ENCODE measurements at regions not wholly inside any gene's neighbourhood (a gene's known extent, or its start where the extent isn't known, plus 50 kb on each side); places are given as distances from the start of the nearest gene placed in this dataset.
"Not testable (repeated sequence)": the region's sequence is repeated elsewhere in the genome, so short reads cannot be mapped to it uniquely, and the experiment has no call there.

DNA sequence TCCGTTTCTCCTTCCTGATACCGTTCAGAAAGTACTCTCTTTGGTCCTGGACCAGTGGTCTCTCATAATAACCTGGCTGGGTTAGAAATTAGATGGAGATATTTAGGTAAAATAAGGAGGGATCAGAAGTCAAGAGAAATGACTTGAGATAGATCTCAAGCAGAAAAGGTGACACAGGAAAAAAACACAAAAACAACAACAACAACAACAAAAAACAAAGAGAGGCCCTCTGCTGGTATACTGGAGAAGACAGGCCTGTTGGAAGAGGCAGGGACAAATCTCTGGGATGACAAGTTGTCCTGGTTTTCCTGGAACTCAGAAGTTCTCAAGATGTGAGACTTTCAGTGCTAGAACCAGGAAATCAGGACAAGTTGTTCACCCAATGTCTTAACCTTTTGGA is 430.5 kb downstream of the SHISA9 start:
- no peak overlapping the region for H3K4me3 Mint-ChIP-seq
- no peaks in the 10 kb centered on the region for H3K36me3 Mint-ChIP-seq
- ATAC-seq (ENCODE audit: low read depth in 2 of 2) = no peak
- Histone ChIP-seq H3K9me3 (ENCODE audit: control insufficient read depth in 2 of 2, low read length in 2 of 2) (no peaks in the 10 kb centered on the region), H3K27ac (ENCODE audit: insufficient read depth, low read length, poor library complexity, severe bottlenecking) (no peak overlapping the region), H3K27me3 (ENCODE audit: control insufficient read depth, insufficient read depth, low read length) (no peaks in the 10 kb centered on the region), H3K4me3 (ENCODE audit: low read depth, low read length) (no peak overlapping the region), H3K36me3 (ENCODE audit: control insufficient read depth, insufficient read depth, low read length) (no peaks in the 10 kb centered on the region), H3K4me1 (ENCODE audit: control insufficient read depth, insufficient read depth, low read length, poor library complexity, severe bottlenecking) (no peaks in the 10 kb centered on the region)
- DNase-seq = no peak
- no peaks in the 10 kb centered on the region for H3K4me1 Mint-ChIP-seq
- no peak overlapping the region for H3K27ac Mint-ChIP-seq
- peaks cover 0 to 7% (median 0%) of the 10 kb centered on the region in 7 donors for H3K9me3 Mint-ChIP-seq
- H3K27me3 Mint-ChIP-seq = no peaks in the 10 kb centered on the region

DNA sequence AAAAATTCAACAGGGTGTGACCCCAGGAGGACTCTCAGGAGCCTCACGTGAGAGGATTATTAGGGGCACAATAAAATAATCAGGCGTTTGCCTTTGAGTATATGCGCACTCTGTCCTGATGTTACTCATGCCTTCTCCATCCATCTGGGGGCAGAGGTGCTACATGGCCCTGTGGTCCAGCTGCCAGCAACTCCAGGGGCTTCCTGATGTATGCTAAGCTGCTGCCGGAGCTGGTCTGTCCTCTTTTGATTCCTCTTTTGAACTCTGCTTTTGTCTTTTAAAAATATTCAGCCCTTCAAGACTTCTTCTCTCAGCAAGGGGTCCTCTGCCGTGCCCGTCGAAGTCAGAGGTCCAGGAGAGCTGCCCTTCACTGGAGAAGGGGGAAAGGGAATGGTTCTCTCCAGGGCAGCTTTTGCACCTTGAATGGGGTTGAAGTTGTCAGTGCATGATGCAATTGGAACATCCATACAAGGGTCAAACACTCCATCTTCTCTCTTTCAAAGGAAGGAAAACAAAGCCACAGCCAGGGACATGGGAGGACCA is 431.4 kb downstream of the SHISA9 start:
- no peaks in the 10 kb centered on the region for H3K4me1 ChIP-seq (ENCODE audit: control insufficient read depth, insufficient read depth, low read length, poor library complexity, severe bottlenecking)
- H3K9me3 ChIP-seq (ENCODE audit: control insufficient read depth in 2 of 2, low read length in 2 of 2) = no peaks in the 10 kb centered on the region
- no peaks in the 10 kb centered on the region for H3K27me3 ChIP-seq (ENCODE audit: control insufficient read depth, insufficient read depth, low read length)
- Mint-ChIP-seq H3K4me3 (no peak overlapping the region), H3K27me3 (no peaks in the 10 kb centered on the region), H3K27ac (no peak overlapping the region), H3K4me1 (no peaks in the 10 kb centered on the region), H3K9me3 (peaks cover 0 to 7% (median 0%) of the 10 kb centered on the region in 7 donors), H3K36me3 (no peaks in the 10 kb centered on the region)
- no peak for DNase-seq
- no peak for ATAC-seq (ENCODE audit: low read depth in 2 of 2)
- no peak overlapping the region for H3K4me3 ChIP-seq (ENCODE audit: low read depth, low read length)
- no peak overlapping the region for H3K27ac ChIP-seq (ENCODE audit: insufficient read depth, low read length, poor library complexity, severe bottlenecking)
- no peaks in the 10 kb centered on the region for H3K36me3 ChIP-seq (ENCODE audit: control insufficient read depth, insufficient read depth, low read length)

GRCh38 chr16:13333336-13333735 is 431.9 kb downstream of the SHISA9 start:
- H3K9me3 Mint-ChIP-seq = peaks cover 0 to 7% (median 0%) of the 10 kb centered on the region in 7 donors

DNA sequence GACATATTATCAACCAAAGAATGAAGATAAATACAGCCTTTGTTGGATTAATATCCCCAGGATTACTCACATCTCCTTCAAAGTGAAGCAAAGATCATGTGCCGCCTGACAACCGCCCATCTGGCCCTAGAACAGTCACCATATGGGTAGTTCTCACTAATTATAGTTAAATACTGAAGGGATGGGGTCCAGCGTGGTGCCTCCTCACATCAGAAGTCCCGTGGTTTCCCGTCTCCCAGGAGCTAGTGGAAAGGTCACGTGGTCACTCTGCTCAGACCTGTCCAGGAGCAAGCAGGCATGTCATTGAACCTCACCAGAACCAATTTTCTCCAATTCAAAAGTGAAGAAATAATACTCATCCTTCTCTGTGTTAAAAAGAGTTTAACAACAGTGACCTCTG is 434.5 kb downstream of the SHISA9 start:
- Mint-ChIP-seq H3K36me3 (no peaks in the 10 kb centered on the region), H3K27ac (no peak overlapping the region), H3K4me3 (no peak overlapping the region), H3K9me3 (peaks cover 0 to 6% (median 2%) of the 10 kb centered on the region in 7 donors), H3K27me3 (no peaks in the 10 kb centered on the region), H3K4me1 (no peaks in the 10 kb centered on the region)
- H3K4me3 ChIP-seq (ENCODE audit: low read depth, low read length) = no peak overlapping the region
- DNase-seq (no peak), ATAC-seq (ENCODE audit: low read depth in 2 of 2) (no peak)
- H3K27ac ChIP-seq (ENCODE audit: insufficient read depth, low read length, poor library complexity, severe bottlenecking) = no peak overlapping the region
- no peaks in the 10 kb centered on the region for H3K36me3 ChIP-seq (ENCODE audit: control insufficient read depth, insufficient read depth, low read length)
- H3K4me1 ChIP-seq (ENCODE audit: control insufficient read depth, insufficient read depth, low read length, poor library complexity, severe bottlenecking) = no peaks in the 10 kb centered on the region
- no peaks in the 10 kb centered on the region for H3K9me3 ChIP-seq (ENCODE audit: control insufficient read depth in 2 of 2, low read length in 2 of 2)
- H3K27me3 ChIP-seq (ENCODE audit: control insufficient read depth, insufficient read depth, low read length) = no peaks in the 10 kb centered on the region

More at GRCh38 chr16:13333336-13333735, 431.9 kb downstream of the SHISA9 start:
- DNase-seq (no peak), ATAC-seq (ENCODE audit: low read depth in 2 of 2) (no peak)
- Histone ChIP-seq H3K4me3 (ENCODE audit: low read depth, low read length) (no peak overlapping the region), H3K27me3 (ENCODE audit: control insufficient read depth, insufficient read depth, low read length) (no peaks in the 10 kb centered on the region), H3K36me3 (ENCODE audit: control insufficient read depth, insufficient read depth, low read length) (no peaks in the 10 kb centered on the region), H3K4me1 (ENCODE audit: control insufficient read depth, insufficient read depth, low read length, poor library complexity, severe bottlenecking) (no peaks in the 10 kb centered on the region), H3K27ac (ENCODE audit: insufficient read depth, low read length, poor library complexity, severe bottlenecking) (no peak overlapping the region), H3K9me3 (ENCODE audit: control insufficient read depth in 2 of 2, low read length in 2 of 2) (no peaks in the 10 kb centered on the region)
- H3K4me3 Mint-ChIP-seq = no peak overlapping the region
- no peaks in the 10 kb centered on the region for H3K36me3 Mint-ChIP-seq
- H3K27ac Mint-ChIP-seq = no peak overlapping the region
- no peaks in the 10 kb centered on the region for H3K27me3 Mint-ChIP-seq
- H3K4me1 Mint-ChIP-seq = no peaks in the 10 kb centered on the region

- Mint-ChIP-seq H3K27ac (no peak overlapping the region), H3K27me3 (no peaks in the 10 kb centered on the region), H3K9me3 (peaks cover 0 to 6% (median 2%) of the 10 kb centered on the region in 7 donors), H3K4me3 (no peak overlapping the region), H3K4me1 (no peaks in the 10 kb centered on the region), H3K36me3 (no peaks in the 10 kb centered on the region)
- ATAC-seq (ENCODE audit: low read depth in 2 of 2) (no peak), DNase-seq (no peak)
- Histone ChIP-seq H3K4me1 (ENCODE audit: control insufficient read depth, insufficient read depth, low read length, poor library complexity, severe bottlenecking) (no peaks in the 10 kb centered on the region), H3K27me3 (ENCODE audit: control insufficient read depth, insufficient read depth, low read length) (no peaks in the 10 kb centered on the region), H3K36me3 (ENCODE audit: control insufficient read depth, insufficient read depth, low read length) (no peaks in the 10 kb centered on the region), H3K9me3 (ENCODE audit: control insufficient read depth in 2 of 2, low read length in 2 of 2) (no peaks in the 10 kb centered on the region), H3K27ac (ENCODE audit: insufficient read depth, low read length, poor library complexity, severe bottlenecking) (no peak overlapping the region), H3K4me3 (ENCODE audit: low read depth, low read length) (no peak overlapping the region)
These were observed 434.9 kb downstream of the SHISA9 start for GRCh38 chr16:13336335-13336734.

DNA sequence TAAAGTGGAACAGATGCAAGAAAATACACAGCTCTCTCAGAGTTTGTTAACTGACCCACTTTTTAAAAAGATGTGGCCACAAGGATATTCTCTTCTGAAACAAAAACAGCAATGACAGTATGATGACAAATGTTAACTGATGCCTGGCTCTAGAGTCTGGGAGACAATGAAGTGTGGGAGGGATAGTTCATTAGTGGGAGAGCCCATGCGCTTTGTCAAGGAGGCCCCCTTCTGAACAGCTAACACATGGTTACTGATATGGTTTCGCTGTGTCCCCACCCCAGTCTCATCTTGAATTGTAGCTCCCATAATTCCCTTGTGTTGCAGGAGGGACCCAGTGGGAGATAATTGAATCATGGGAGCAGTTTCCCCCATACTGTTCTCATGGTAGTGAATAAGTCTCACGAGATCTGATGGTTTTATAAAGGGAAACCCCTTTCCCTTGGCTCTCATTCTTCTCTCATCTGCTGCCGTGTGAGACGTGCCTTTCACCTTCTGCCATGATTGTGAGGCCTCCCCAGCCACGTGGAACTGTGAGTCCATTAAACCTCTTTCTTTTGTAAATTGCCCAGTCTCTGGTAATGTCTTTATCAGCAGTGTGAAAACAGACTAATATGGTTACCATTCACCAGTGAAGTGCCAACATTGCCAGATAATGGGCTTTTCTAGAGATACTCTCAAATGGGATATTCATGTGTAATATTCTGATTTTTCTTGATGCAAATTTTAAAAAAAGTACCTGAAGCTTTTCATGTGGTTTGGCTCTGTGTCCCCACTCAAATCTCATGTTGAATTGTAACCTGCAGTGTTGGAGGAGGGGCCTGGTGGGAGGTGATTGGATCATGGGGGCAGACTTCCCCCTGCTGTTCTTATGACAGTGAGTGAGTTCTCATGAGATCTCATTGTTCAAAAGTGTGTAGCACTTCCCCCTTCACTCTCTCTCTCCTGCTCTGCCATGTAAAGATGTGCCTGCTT is 435.8 kb downstream of the SHISA9 start:
- H3K36me3 ChIP-seq (ENCODE audit: control insufficient read depth, insufficient read depth, low read length); H3K36me3 Mint-ChIP-seq; H3K9me3 ChIP-seq (ENCODE audit: control insufficient read depth in 2 of 2, low read length in 2 of 2); H3K4me3 ChIP-seq (ENCODE audit: low read depth, low read length); H3K27me3 Mint-ChIP-seq; H3K4me3 Mint-ChIP-seq; H3K27ac Mint-ChIP-seq; H3K4me1 Mint-ChIP-seq; H3K27me3 ChIP-seq (ENCODE audit: control insufficient read depth, insufficient read depth, low read length); H3K27ac ChIP-seq (ENCODE audit: insufficient read depth, low read length, poor library complexity, severe bottlenecking); H3K9me3 Mint-ChIP-seq; ATAC-seq (ENCODE audit: low read depth in 2 of 2); H3K4me1 ChIP-seq (ENCODE audit: control insufficient read depth, insufficient read depth, low read length, poor library complexity, severe bottlenecking); DNase-seq: not testable (repeated sequence)

DNA sequence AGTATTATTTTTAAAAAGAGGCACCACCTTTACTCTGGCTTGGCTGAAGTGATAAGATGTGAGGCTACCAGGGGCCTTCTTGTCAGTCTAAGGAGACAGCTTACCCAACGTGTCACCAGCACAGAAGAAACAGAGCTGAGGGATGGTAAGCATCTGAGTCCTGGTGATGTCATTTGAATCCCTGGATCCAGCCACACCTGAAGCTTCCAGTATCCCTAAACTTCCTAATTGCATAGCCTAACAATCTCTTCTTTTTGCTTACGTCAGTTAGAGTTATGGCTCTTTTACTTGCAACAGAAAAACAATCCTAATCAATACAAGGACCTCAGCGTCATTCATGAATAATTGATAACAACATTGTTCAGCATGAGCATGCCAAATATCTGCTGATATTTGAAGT is 436.6 kb downstream of the SHISA9 start:
- Mint-ChIP-seq H3K4me3 (no peak overlapping the region), H3K27ac (no peak overlapping the region), H3K9me3 (peaks cover 0 to 4% (median 0%) of the 10 kb centered on the region in 7 donors), H3K27me3 (no peaks in the 10 kb centered on the region), H3K4me1 (no peaks in the 10 kb centered on the region), H3K36me3 (no peaks in the 10 kb centered on the region)
- Histone ChIP-seq H3K4me1 (ENCODE audit: control insufficient read depth, insufficient read depth, low read length, poor library complexity, severe bottlenecking) (no peaks in the 10 kb centered on the region), H3K27ac (ENCODE audit: insufficient read depth, low read length, poor library complexity, severe bottlenecking) (no peak overlapping the region), H3K4me3 (ENCODE audit: low read depth, low read length) (no peak overlapping the region), H3K27me3 (ENCODE audit: control insufficient read depth, insufficient read depth, low read length) (no peaks in the 10 kb centered on the region), H3K36me3 (ENCODE audit: control insufficient read depth, insufficient read depth, low read length) (no peaks in the 10 kb centered on the region), H3K9me3 (ENCODE audit: control insufficient read depth in 2 of 2, low read length in 2 of 2) (no peaks in the 10 kb centered on the region)
- ATAC-seq (ENCODE audit: low read depth in 2 of 2) (no peak), DNase-seq (no peak)

DNA sequence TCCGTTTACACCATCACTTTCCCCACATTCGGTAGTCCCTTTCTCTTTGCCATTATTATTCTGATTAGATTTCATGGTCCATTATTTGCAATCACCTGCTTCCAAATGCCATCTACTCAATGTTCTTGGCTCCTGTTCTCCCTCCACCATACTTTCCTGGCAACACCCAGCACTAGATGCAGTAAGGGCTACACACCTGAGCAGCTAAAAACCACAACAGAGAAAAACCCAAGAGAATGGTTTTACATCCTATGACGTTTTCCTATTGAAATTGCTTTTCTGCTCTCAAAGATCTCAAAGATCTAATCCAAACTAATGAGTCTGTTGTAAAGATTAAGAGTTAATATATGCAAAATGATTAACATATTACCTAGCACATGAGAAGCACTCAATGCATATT is 441.3 kb downstream of the SHISA9 start:
- ATAC-seq (ENCODE audit: low read depth in 2 of 2) (no peak), DNase-seq (no peak)
- no peaks in the 10 kb centered on the region for H3K4me1 Mint-ChIP-seq
- H3K36me3 Mint-ChIP-seq = no peaks in the 10 kb centered on the region
- Histone ChIP-seq H3K27ac (ENCODE audit: insufficient read depth, low read length, poor library complexity, severe bottlenecking) (no peak overlapping the region), H3K36me3 (ENCODE audit: control insufficient read depth, insufficient read depth, low read length) (no peaks in the 10 kb centered on the region), H3K9me3 (ENCODE audit: control insufficient read depth in 2 of 2, low read length in 2 of 2) (no peaks in the 10 kb centered on the region), H3K4me1 (ENCODE audit: control insufficient read depth, insufficient read depth, low read length, poor library complexity, severe bottlenecking) (no peaks in the 10 kb centered on the region), H3K4me3 (ENCODE audit: low read depth, low read length) (no peak overlapping the region), H3K27me3 (ENCODE audit: control insufficient read depth, insufficient read depth, low read length) (no peaks in the 10 kb centered on the region)
- no peaks in the 10 kb centered on the region for H3K27me3 Mint-ChIP-seq
- peaks cover 0 to 4% (median 3%) of the 10 kb centered on the region in 7 donors for H3K9me3 Mint-ChIP-seq
- no peak overlapping the region for H3K4me3 Mint-ChIP-seq
- no peak overlapping the region for H3K27ac Mint-ChIP-seq
